NT2/D1 (cell line): ENCODE measurements at regions not wholly inside any gene's neighbourhood (a gene's known extent, or its start where the extent isn't known, plus 50 kb on each side); places are given as distances from the start of the nearest gene placed in this dataset.

ENCODE experiments used
- SUZ12 ChIP-seq: IDR thresholded peaks from 2 replicates; pipeline ENCODE4 v1.6.1; 2011; ENCODE audit not compliant: insufficient read length, insufficient read depth; ENCODE audit errors: extremely low read depth
- YY1 ChIP-seq: IDR thresholded peaks from 2 replicates; pipeline ENCODE4 v1.6.1; 2011; ENCODE audit not compliant: insufficient read length, insufficient read depth
- ZNF274 ChIP-seq: IDR thresholded peaks from 2 replicates; pipeline ENCODE4 v1.6.1; 2011; ENCODE audit warnings: mild to moderate bottlenecking, low read depth, low read length

GRCh38 chr20:62534526-62535221 lies 58.9 kb upstream of the GATA5 start:
- no peak for TF ChIP-seq ZNF274
- TF ChIP-seq YY1, result no peak
- TF ChIP-seq SUZ12, result no peak
